RWPE2 (cell line): ENCODE measurements at regions not wholly inside any gene's neighbourhood (a gene's known extent, or its start where the extent isn't known, plus 50 kb on each side); places are given as distances from the start of the nearest gene placed in this dataset.

Experiments
- ATAC-seq: fragments of 200-7000 bp; cut with Tn5 transposase; 3 replicates; pipeline ENCODE4 v1.9.1; 2021; ENCODE audit warnings: low read depth
- DNase-seq: peaks from one replicate; pipeline ENCODE4 v3.0.0-alpha.2; 2020; ENCODE audit warnings: low spot score
- H3K27ac ChIP-seq: fragments of 450-650 bp; 2 replicates; pipeline ENCODE4 v1.5.1; 2017; ENCODE audit warnings: mild to moderate bottlenecking; ENCODE audit not compliant: poor library complexity, severe bottlenecking
- H3K27me3 ChIP-seq: fragments of 250-450 bp; sonication (Bioruptor Pico); 2 replicates; pipeline ENCODE4 v1.5.1; 2021; ENCODE audit warnings: mild to moderate bottlenecking, moderate library complexity; ENCODE audit not compliant: insufficient read depth, poor library complexity, severe bottlenecking
- H3K36me3 ChIP-seq: fragments of 250-450 bp; sonication (Bioruptor Pico); 2 replicates; pipeline ENCODE4 v1.5.1; 2020; ENCODE audit warnings: low read depth, mild to moderate bottlenecking, moderate library complexity
- H3K4me1 ChIP-seq: fragments of 250-450 bp; sonication (Bioruptor Pico); 2 replicates; pipeline ENCODE4 v1.5.1; 2021; ENCODE audit warnings: mild to moderate bottlenecking, moderate library complexity; ENCODE audit not compliant: insufficient read depth, poor library complexity, severe bottlenecking
- H3K4me3 ChIP-seq: fragments of 250-450 bp; sonication (Bioruptor Pico); 2 replicates; pipeline ENCODE4 v1.5.1; 2021; ENCODE audit warnings: mild to moderate bottlenecking, moderate library complexity; ENCODE audit not compliant: severe bottlenecking
- H3K9me3 ChIP-seq: fragments of 250-450 bp; sonication (Bioruptor Pico); 2 replicates; pipeline ENCODE4 v1.5.1; 2021; ENCODE audit warnings: mild to moderate bottlenecking, moderate library complexity; ENCODE audit not compliant: severe bottlenecking
- CTCF ChIP-seq: fragments of 450-650 bp; IDR thresholded peaks from one replicate; pipeline ENCODE4 v1.5.1; 2017; ENCODE audit warnings: mild to moderate bottlenecking, moderate library complexity; ENCODE audit not compliant: poor library complexity, severe bottlenecking

- ATAC-seq = no peak
- no peaks in the 10 kb centered on the region for H3K27me3 ChIP-seq
- no peak for DNase-seq
- H3K4me3 ChIP-seq = no peak overlapping the region
- no peaks in the 10 kb centered on the region for H3K4me1 ChIP-seq
- no peak overlapping the region for H3K27ac ChIP-seq
- no peaks in the 10 kb centered on the region for H3K9me3 ChIP-seq
- no peaks in the 10 kb centered on the region for H3K36me3 ChIP-seq
- no peak for TF ChIP-seq CTCF
Observed at GRCh38 chr9:28166179-28166578, 592.9 kb upstream of the C9orf72 start.

GRCh38 chr9:28177142-28177541 lies 603.9 kb upstream of the C9orf72 start:
- no peak overlapping the region for H3K27ac ChIP-seq
- no peak for DNase-seq
- no peaks in the 10 kb centered on the region for H3K9me3 ChIP-seq
- no peak for ATAC-seq
- H3K27me3 ChIP-seq = no peaks in the 10 kb centered on the region
- no peaks in the 10 kb centered on the region for H3K36me3 ChIP-seq
- TF ChIP-seq CTCF = no peak
- H3K4me1 ChIP-seq = no peaks in the 10 kb centered on the region
- no peak overlapping the region for H3K4me3 ChIP-seq

GRCh38 chr9:28177925-28178324 lies 604.6 kb upstream of the C9orf72 start:
- no peak for ATAC-seq
- TF ChIP-seq CTCF = no peak

GRCh38 chr9:28179893-28180292 lies 606.6 kb upstream of the C9orf72 start:
- Histone ChIP-seq H3K27ac (no peak overlapping the region), H3K27me3 (no peaks in the 10 kb centered on the region), H3K9me3 (no peaks in the 10 kb centered on the region), H3K4me3 (no peak overlapping the region), H3K36me3 (no peaks in the 10 kb centered on the region), H3K4me1 (no peaks in the 10 kb centered on the region)
- no peak for ATAC-seq
- no peak for TF ChIP-seq CTCF
- no peak for DNase-seq

More at GRCh38 chr9:28177925-28178324, 604.6 kb upstream of the C9orf72 start:
- Histone ChIP-seq H3K36me3 (no peaks in the 10 kb centered on the region), H3K4me1 (no peaks in the 10 kb centered on the region), H3K27me3 (no peaks in the 10 kb centered on the region), H3K4me3 (no peak overlapping the region), H3K27ac (no peak overlapping the region), H3K9me3 (no peaks in the 10 kb centered on the region)
- no peak for DNase-seq

GRCh38 chr9:28190981-28191380 lies 617.7 kb upstream of the C9orf72 start:
- no peak for TF ChIP-seq CTCF
- Histone ChIP-seq H3K27me3 (no peaks in the 10 kb centered on the region), H3K36me3 (no peaks in the 10 kb centered on the region), H3K9me3 (no peaks in the 10 kb centered on the region), H3K27ac (no peak overlapping the region), H3K4me1 (no peaks in the 10 kb centered on the region), H3K4me3 (no peak overlapping the region)
- no peak for DNase-seq
- ATAC-seq = no peak
